OCI-LY1 (cell line): ENCODE measurements at regions not wholly inside any gene's neighbourhood (a gene's known extent, or its start where the extent isn't known, plus 50 kb on each side); places are given as distances from the start of the nearest gene placed in this dataset.

Experiments
- CTCF ChIP-seq: fragments of 200-600 bp; sonication (generic), shearing (Covaris generic); IDR thresholded peaks from 2 replicates; pipeline ENCODE4 v1.5.1; 2017; ENCODE audit warnings: mild to moderate bottlenecking, antibody characterized with exemption, low read length, moderate library complexity, mixed read lengths
- EZH2 ChIP-seq: fragments of 200-600 bp; sonication (generic), shearing (Covaris generic); IDR thresholded peaks from 2 replicates; pipeline ENCODE4 v1.8.0; 2017; ENCODE audit warnings: borderline replicate concordance, mixed run types, mild to moderate bottlenecking, antibody characterized with exemption, low read length, moderate library complexity, mixed read lengths

- TF ChIP-seq CTCF (no peak), EZH2 (no peak)
These were observed 99.7 kb upstream of the ZNF217 start for GRCh38 chr20:53693262-53693871.
